Fibroblast of gingiva (primary cell): ENCODE measurements at regions not wholly inside any gene's neighbourhood (a gene's known extent, or its start where the extent isn't known, plus 50 kb on each side); places are given as distances from the start of the nearest gene placed in this dataset.
"Not testable (repeated sequence)": the region's sequence is repeated elsewhere in the genome, so short reads cannot be mapped to it uniquely, and the experiment has no call there.

ENCODE experiments used
- DNase-seq: peaks from one replicate; pipeline ENCODE4 v3.0.0-alpha.2; 2011; ENCODE audit warnings: low read depth

GRCh38 chr1:185467122-185467521, 150.1 kb upstream of the IVNS1ABP start:
- DNase-seq, result no peak

GRCh38 chr1:185464777-185465176, 147.7 kb upstream of the IVNS1ABP start:
- no peak for DNase-seq

DNA sequence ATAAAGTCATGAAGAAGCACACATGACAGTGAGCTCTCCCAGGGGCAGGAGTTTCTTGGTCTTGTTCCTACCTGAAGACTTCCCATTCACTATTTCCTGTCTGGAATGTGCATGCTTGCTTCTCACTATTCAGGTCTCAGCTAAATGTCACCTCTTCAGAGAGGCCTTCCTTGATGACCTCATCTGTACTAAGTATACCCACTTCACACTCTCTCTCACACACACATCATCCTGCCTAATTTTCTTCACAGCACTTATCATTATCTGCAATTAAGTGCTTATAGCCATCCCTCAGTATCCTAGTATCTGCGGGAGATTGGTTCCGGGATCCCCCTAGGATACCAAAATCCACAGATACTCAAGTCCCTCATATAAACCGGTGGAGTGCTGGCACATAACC, 146.4 kb upstream of the IVNS1ABP start:
- DNase-seq, result no peak

GRCh38 chr1:185463011-185463410, 146.0 kb upstream of the IVNS1ABP start:
- no peak for DNase-seq

GRCh38 chr1:185460723-185461122, 143.7 kb upstream of the IVNS1ABP start:
- DNase-seq, result not testable (repeated sequence)

DNA sequence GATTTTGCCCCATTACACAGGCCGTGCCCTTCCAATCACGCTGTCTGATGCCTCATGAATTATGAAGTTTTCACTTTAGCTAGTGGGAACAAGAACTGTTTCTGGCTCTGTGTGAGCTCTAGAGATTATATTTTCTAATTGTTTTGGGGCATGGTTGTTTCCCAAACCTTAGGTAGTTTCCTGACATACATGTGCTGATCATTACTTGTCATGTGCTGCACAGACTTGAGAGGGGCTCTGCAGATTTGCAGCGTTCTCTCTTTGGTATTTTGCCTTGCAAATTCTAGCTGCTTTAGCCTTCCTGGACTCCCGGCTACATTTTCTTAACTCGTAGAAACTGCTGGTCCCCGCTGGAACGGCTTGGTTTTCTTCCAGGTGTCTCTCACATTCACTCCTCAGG, 142.1 kb upstream of the IVNS1ABP start:
- DNase-seq, result no peak

DNA sequence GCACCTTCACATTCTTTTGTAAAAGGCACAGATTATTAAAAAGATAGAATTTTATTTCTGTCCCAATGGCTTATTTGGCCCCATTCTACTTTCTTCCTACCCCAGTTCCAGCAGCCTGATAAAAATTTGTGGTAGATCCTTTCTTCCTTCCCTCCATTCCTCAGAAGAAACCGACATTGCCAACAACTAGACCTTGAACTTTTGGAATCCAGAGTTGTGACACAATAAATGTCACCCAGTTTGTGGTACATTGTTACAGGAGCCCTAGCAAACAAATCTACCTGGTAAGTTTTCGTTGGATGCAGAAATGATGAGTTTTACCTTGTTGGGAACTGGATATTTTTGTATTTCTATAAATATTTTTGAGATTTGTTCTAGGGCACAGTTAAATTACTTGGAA, 141.6 kb upstream of the IVNS1ABP start:
- DNase-seq, result no peak

GRCh38 chr1:185453496-185454192, 136.6 kb upstream of the IVNS1ABP start:
- peak; percentile 93 for DNase-seq

- DNase-seq, result no peak
Observed at GRCh38 chr1:185450917-185451316, 133.9 kb upstream of the IVNS1ABP start.

DNA sequence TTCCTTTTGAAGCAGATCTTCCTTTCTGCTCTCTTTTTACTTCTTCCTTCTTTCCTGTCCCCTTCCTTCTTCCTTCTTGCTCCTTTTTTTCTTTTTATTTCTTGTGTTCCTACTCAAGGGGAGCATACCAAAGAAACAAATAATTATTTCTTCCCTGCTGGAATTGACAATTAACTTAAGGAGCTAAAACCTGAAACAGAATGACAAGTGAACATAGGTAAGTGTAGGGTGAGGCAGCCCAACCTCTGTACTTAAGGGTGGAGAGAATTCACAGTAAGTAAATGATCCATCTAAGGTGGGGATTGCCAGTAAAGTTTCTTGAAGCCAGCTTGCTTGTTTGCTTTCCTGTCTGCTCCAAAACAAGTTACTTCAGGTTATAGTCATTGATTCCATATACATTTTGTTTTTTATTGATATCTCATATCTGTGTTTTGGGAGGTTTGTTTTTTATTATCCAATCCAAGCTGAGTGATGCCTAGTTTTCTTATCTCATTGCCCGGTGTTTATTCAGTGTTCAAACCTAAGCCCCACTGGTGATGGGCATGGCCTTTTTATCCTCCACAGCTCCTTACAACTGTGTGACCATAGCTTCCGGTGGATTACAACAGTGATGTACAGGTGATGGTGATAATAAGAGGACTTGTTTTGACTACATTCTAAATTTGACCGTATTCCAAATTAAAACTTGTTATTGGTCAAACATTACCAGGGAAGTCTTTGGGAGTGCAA, 133.2 kb upstream of the IVNS1ABP start:
- DNase-seq, result no peak

DNA sequence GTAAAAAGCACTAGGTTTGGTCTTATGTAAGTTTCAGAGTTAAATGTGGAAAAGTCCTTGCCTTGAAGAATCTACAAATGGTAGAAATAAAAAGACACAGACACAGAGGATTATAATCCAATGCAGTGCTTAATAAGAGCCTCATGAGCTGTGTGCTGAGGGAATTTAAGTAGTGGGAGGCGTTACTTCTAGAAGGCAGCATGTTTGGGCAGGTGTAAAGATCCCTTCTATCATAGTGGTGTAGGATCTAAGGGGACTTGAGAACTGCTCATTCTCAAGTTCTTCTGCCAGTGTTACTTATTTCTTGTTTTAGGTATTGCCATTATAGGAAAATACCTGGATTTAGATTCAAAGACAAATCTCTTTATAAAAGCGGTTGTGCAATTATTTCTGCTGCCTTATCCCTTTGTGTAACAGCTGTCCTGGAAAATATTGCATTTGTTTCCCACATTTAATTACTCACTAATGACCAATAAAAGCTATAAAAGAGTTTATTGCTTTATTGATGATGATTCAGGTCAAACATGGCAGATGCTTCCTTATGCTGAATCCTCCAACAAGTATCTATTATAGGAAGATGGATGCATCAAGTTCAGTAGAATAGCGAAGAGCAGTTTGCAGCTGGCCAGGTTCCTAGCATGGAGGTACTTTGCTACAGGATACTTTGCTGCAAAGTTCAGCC, 132.5 kb upstream of the IVNS1ABP start:
- DNase-seq, result no peak

GRCh38 chr1:185448591-185449186, 131.6 kb upstream of the IVNS1ABP start:
- no peak for DNase-seq

- DNase-seq, result no peak
Observed at GRCh38 chr1:185446131-185446530, 129.1 kb upstream of the IVNS1ABP start.

GRCh38 chr1:185445594-185445993, 128.6 kb upstream of the IVNS1ABP start:
- DNase-seq, result no peak

DNA sequence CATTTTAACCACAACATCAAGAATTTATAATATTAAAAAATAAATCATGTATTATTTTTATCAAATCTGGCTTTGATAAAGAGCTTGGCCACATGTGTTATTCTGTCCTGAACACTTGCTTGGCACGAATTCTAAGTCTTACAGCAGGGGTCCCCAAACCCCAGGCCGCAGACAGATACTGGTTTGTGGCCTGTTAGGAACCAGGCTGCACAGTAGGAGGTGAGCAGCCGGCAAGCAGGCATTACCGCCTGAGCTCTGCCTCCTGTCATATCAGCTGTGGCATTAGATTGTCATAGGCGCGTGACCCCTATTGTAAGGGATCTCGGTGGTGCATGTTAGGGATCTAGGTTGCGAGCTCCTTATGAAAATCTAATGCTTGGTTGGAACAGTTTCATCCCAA, 127.6 kb upstream of the IVNS1ABP start:
- no peak for DNase-seq

- no peak for DNase-seq
Observed at GRCh38 chr1:185442050-185442449, 125.0 kb upstream of the IVNS1ABP start.

DNA sequence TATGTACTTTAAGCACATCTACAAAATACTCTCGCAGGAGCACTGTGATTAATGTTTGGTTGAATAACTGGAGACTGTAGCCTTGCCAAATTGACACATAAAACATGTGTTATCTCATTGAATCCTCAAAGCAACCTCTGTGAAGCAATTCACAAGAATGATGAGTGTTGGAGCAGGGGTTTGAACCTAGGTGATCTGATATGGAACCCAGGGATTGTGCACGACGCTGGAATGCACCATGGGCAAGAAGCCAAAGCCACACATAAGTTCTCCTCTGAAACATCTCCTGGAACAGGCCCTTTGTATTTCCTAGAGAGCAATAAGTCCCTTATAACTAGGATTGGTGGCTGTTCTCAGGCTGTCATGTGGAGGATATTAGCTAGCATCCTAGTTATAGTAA, 124.6 kb upstream of the IVNS1ABP start:
- DNase-seq, result peak; percentile 6

DNA sequence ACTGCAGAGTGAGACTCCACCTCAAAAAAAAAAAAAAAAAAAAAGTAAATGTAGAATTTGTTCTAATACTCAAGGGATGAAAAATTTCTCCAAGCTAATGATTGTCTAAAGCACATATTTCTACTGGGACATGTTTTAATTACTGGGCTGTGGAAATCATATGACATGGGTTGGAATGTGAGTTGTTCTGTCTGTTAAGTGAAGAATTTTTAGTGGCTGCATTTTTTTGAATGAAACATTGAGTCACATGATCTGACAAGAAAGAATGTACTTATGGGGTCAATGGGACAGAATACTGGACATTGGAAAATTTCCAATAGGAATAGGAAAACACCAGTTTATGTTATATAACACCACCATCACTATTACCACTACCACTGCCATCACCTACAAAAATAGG, 123.8 kb upstream of the IVNS1ABP start:
- DNase-seq, result peak; percentile 36

DNA sequence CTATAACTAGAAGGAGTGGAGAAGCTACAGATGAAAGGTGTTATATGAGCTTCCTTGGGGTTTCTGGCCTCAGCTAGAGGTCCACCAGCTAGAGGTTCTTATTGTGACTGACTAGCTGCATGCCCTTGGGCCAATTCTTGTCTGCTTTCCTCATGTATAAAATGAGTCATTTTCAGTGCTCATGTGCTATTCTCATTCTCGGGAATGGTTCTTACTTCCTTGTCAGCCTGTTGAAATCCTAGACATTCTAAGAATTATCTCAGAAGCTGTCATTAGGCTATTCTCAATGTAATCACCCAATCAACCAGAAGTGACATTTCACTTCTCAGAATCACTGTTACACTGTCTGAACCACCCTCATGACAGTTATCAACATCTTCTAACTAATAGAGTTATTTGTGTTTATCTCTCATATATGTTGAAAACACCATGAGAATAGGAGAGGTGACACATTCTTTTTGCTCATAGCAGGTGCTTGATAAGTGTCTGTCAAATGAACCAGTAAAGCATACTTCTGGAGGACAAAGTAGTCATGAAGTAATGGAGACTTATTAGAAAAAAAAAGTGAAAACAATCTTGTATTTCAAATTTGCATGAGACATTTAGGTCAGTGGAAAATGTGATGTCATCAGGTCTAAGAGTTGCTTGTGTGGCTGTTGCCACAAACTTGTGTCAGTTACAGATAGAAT, 122.8 kb upstream of the IVNS1ABP start:
- peak; percentile 78 for DNase-seq

- DNase-seq, result peak; percentile 6
Observed at GRCh38 chr1:185438936-185439335, 121.9 kb upstream of the IVNS1ABP start.

- no peak for DNase-seq
Observed at GRCh38 chr1:185435696-185436379, 118.8 kb upstream of the IVNS1ABP start.

GRCh38 chr1:185434721-185435120, 117.7 kb upstream of the IVNS1ABP start:
- DNase-seq, result no peak
